Fibroblast of lung (primary cell): ENCODE measurements at regions not wholly inside any gene's neighbourhood (a gene's known extent, or its start where the extent isn't known, plus 50 kb on each side); places are given as distances from the start of the nearest gene placed in this dataset.

Experiments used
- DNase-seq, 2 donors: peaks; one replicate each; pipeline versions ENCODE4 v3.0.0 to v3.0.0-alpha.2; 2010; ENCODE audit warnings: low read depth in 2 of 2
- H2AFZ ChIP-seq: 2 replicates; pipeline ENCODE4 v1.5.1; 2012; ENCODE audit warnings: low read length, control low read depth, inconsistent platforms
- H3K27ac ChIP-seq: 2 replicates; pipeline ENCODE4 v1.5.1; 2011; ENCODE audit warnings: low read length, control low read depth; ENCODE audit not compliant: insufficient read depth
- H3K27me3 ChIP-seq: 2 replicates; pipeline ENCODE4 v1.5.1; 2011; ENCODE audit warnings: mild to moderate bottlenecking, low read length; ENCODE audit not compliant: control insufficient read depth, insufficient read depth
- H3K36me3 ChIP-seq: 2 replicates; pipeline ENCODE4 v1.5.1; 2011; ENCODE audit warnings: low read length; ENCODE audit not compliant: control insufficient read depth, insufficient read depth
- H3K4me1 ChIP-seq: 2 replicates; pipeline ENCODE4 v1.5.1; 2011; ENCODE audit warnings: low read length; ENCODE audit not compliant: control insufficient read depth, insufficient read depth; ENCODE audit errors: extremely low read depth
- H3K4me2 ChIP-seq: 2 replicates; pipeline ENCODE4 v1.5.1; 2011; ENCODE audit warnings: low read length, control low read depth; ENCODE audit not compliant: insufficient read depth; ENCODE audit errors: extremely low read depth
- H3K4me3 ChIP-seq, 4 experiments: fragments of 200-600 bp in 1 of 4; sonication (generic) in 1 of 4; replicated peaks in 1 of 4; 2 replicates each; pipeline ENCODE4 v1.5.1; 2011 to 2016; ENCODE audit warnings: low read length in 4 of 4, low read depth in 3 of 4, mild to moderate bottlenecking in 3 of 4, control low read depth in 2 of 4, inconsistent platforms in 1 of 4, mixed read lengths in 1 of 4; ENCODE audit not compliant: insufficient read depth in 1 of 4; ENCODE audit errors: control extremely low read depth in 1 of 4
- H3K79me2 ChIP-seq: 2 replicates; pipeline ENCODE4 v1.5.1; 2012; ENCODE audit warnings: mild to moderate bottlenecking, low read length, inconsistent platforms; ENCODE audit not compliant: control insufficient read depth, insufficient read depth
- H3K9ac ChIP-seq: 2 replicates; pipeline ENCODE4 v1.5.1; 2011; ENCODE audit warnings: mild to moderate bottlenecking, low read length, control low read depth; ENCODE audit not compliant: insufficient read depth
- H3K9me3 ChIP-seq: 2 replicates; pipeline ENCODE4 v1.5.1; 2012; ENCODE audit warnings: low read depth, low read length; ENCODE audit not compliant: control insufficient read depth, insufficient read depth
- H4K20me1 ChIP-seq: 2 replicates; pipeline ENCODE4 v1.5.1; 2011; ENCODE audit warnings: low read length; ENCODE audit not compliant: control insufficient read depth, insufficient read depth; ENCODE audit errors: extremely low read depth
- CTCF ChIP-seq, 2 donors: IDR thresholded peaks in 1 of 2; conservative IDR thresholded peaks in 1 of 2; 1 replicate in 1 of 2; 2 replicates in 1 of 2; pipeline ENCODE4 v1.5.1; 2011 to 2012; ENCODE audit warnings: low read length in 2 of 2, control low read depth in 1 of 2, inconsistent platforms in 1 of 2, low read depth in 1 of 2, mild to moderate bottlenecking in 1 of 2
- EZH2 ChIP-seq: IDR thresholded peaks from 2 replicates; pipeline ENCODE4 v1.5.1; 2012; ENCODE audit warnings: low read length, control low read depth, mild to moderate bottlenecking; ENCODE audit errors: missing control alignments

GRCh38 chr5:164302533-164303235 is 797.3 kb downstream of the MAT2B start:
- no peak for TF ChIP-seq CTCF (conservative IDR thresholded peaks at IDR 0.05 in 1 of 2, IDR thresholded peaks at IDR 0.05 in 1 of 2; ENCODE audit: low read depth in 1 of 2, low read length in 2 of 2)
- no peak for TF ChIP-seq EZH2
- DNase-seq: peak; percentile 45 to 78
- H3K27me3 ChIP-seq: no peaks in the 10 kb centered on the region
- H3K79me2 ChIP-seq: no peaks in the 10 kb centered on the region
- no peaks in the 10 kb centered on the region for H3K9me3 ChIP-seq
- H4K20me1 ChIP-seq: no peaks in the 10 kb centered on the region
- H3K9ac ChIP-seq: no peak overlapping the region
- H3K4me3 ChIP-seq: no peak overlapping the region
- H3K36me3 ChIP-seq: no peaks in the 10 kb centered on the region
- no peaks in the 10 kb centered on the region for H3K4me1 ChIP-seq
- H3K27ac ChIP-seq: no peak overlapping the region
- no peak overlapping the region for H2AFZ ChIP-seq
- no peak overlapping the region for H3K4me2 ChIP-seq

GRCh38 chr5:164303646-164304215 is 798.3 kb downstream of the MAT2B start:
- no peaks in the 10 kb centered on the region for H3K4me1 ChIP-seq
- peak in 1 of 2 donors; percentile 59 for DNase-seq
- no peak for TF ChIP-seq CTCF (conservative IDR thresholded peaks at IDR 0.05 in 1 of 2, IDR thresholded peaks at IDR 0.05 in 1 of 2; ENCODE audit: low read depth in 1 of 2, low read length in 2 of 2)
- TF ChIP-seq EZH2: no peak
- no peak overlapping the region for H3K4me3 ChIP-seq
- H3K79me2 ChIP-seq: no peaks in the 10 kb centered on the region
- H3K36me3 ChIP-seq: no peaks in the 10 kb centered on the region
- H3K9ac ChIP-seq: no peak overlapping the region
- no peak overlapping the region for H2AFZ ChIP-seq
- no peaks in the 10 kb centered on the region for H3K27me3 ChIP-seq
- no peaks in the 10 kb centered on the region for H4K20me1 ChIP-seq
- no peak overlapping the region for H3K27ac ChIP-seq
- no peak overlapping the region for H3K4me2 ChIP-seq
- no peaks in the 10 kb centered on the region for H3K9me3 ChIP-seq

DNA sequence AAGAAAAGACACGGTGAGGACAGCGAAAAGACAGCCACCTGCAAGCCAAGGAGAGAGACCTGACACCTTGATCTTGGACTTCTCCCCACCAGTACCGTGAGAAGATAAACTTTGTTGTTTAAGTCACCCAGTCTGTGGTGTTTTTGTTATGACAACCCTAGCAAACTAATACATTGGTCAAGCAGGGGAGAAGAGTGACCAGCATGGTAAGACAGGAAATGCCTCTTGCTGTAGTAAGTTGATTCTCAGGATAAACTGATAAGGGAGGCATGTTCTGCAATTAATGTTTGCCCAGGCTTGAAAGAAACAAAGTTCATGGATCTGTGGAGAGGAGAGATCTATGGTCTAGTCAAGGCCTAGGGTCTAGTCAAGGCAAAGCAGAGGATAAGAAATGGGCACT is 801.2 kb downstream of the MAT2B start:
- Histone ChIP-seq H3K36me3 (no peaks in the 10 kb centered on the region), H3K79me2 (no peaks in the 10 kb centered on the region), H2AFZ (no peak overlapping the region), H3K9ac (no peak overlapping the region), H3K9me3 (no peaks in the 10 kb centered on the region), H3K4me2 (no peak overlapping the region), H4K20me1 (no peaks in the 10 kb centered on the region), H3K4me3 (no peak overlapping the region), H3K4me1 (no peaks in the 10 kb centered on the region), H3K27me3 (no peaks in the 10 kb centered on the region), H3K27ac (no peak overlapping the region)
- DNase-seq: peak in 1 of 2 donors; percentile 82
- TF ChIP-seq EZH2: no peak
- TF ChIP-seq CTCF (conservative IDR thresholded peaks at IDR 0.05 in 1 of 2, IDR thresholded peaks at IDR 0.05 in 1 of 2; ENCODE audit: low read depth in 1 of 2, low read length in 2 of 2): no peak
